Stimulated activated memory B cell treated with anti-CD40 and anti-IgM and Interleukin-4, amounts not matched to agents 10 μg/mL and 1 μg/mL and 100 μg/mL, for 72 hours (primary cell): ENCODE measurements at regions not wholly inside any gene's neighbourhood (a gene's known extent, or its start where the extent isn't known, plus 50 kb on each side); places are given as distances from the start of the nearest gene placed in this dataset.

Source experiments
- ATAC-seq: fragments of 150-1000 bp; cut with Tn5 transposase; 2 replicates; pipeline ENCODE4 v1.10.0; 2021
- H3K27ac Mint-ChIP-seq: one replicate; pipeline ENCODE4 v1.8.0; 2022; ENCODE audit warnings: mild to moderate bottlenecking, mixed read lengths
- H3K27me3 Mint-ChIP-seq: one replicate; pipeline ENCODE4 v1.8.0; 2022; ENCODE audit warnings: mixed read lengths
- H3K36me3 Mint-ChIP-seq: one replicate; pipeline ENCODE4 v1.8.0; 2022; ENCODE audit warnings: mixed read lengths
- H3K4me1 Mint-ChIP-seq: one replicate; pipeline ENCODE4 v1.8.0; 2022; ENCODE audit warnings: mixed read lengths
- H3K4me3 Mint-ChIP-seq: one replicate; pipeline ENCODE4 v1.8.0; 2022; ENCODE audit warnings: mild to moderate bottlenecking, moderate library complexity, mixed read lengths
- H3K9me3 Mint-ChIP-seq: one replicate; pipeline ENCODE4 v1.8.0; 2022; ENCODE audit warnings: mixed read lengths

- no peak for ATAC-seq
- Mint-ChIP-seq H3K9me3 (peaks cover 2% of the 10 kb centered on the region), H3K36me3 (no peaks in the 10 kb centered on the region)
Measured at GRCh38 chr1:76015478-76016103, 59.0 kb upstream of the ST6GALNAC3 start.

DNA sequence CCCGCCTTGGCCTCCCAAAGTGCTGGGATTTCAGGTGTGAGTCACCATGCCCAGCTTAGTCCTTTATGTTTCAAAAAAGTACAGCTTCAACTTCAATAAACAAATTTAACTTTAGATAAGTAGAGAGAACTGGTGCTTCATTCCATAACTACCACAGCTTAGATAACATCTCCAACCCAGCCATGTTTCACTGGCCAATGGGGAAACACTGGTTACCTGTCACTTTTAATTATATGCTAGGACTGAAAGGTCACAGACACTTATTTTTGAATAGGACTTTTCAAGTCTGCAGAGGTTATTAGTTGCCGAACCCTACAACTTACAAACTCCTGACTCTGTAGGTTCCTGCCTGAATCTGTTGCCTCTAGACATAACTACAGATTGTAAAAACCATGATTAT, 56.5 kb upstream of the ST6GALNAC3 start:
- no peaks in the 10 kb centered on the region for H3K36me3 Mint-ChIP-seq
- ATAC-seq: no peak
- peaks cover 2% of the 10 kb centered on the region for H3K9me3 Mint-ChIP-seq
- H3K4me3 Mint-ChIP-seq: no peak overlapping the region
- no peak overlapping the region for H3K27ac Mint-ChIP-seq
- no peaks in the 10 kb centered on the region for H3K4me1 Mint-ChIP-seq
- no peaks in the 10 kb centered on the region for H3K27me3 Mint-ChIP-seq

More at GRCh38 chr1:76015478-76016103, 59.0 kb upstream of the ST6GALNAC3 start:
- no peak overlapping the region for H3K4me3 Mint-ChIP-seq
- no peaks in the 10 kb centered on the region for H3K27me3 Mint-ChIP-seq
- no peaks in the 10 kb centered on the region for H3K4me1 Mint-ChIP-seq
- no peak overlapping the region for H3K27ac Mint-ChIP-seq

- no peaks in the 10 kb centered on the region for H3K36me3 Mint-ChIP-seq
- no peaks in the 10 kb centered on the region for H3K9me3 Mint-ChIP-seq
- peaks cover 4% of the 10 kb centered on the region for H3K27me3 Mint-ChIP-seq
- no peak for ATAC-seq
- H3K4me1 Mint-ChIP-seq: no peaks in the 10 kb centered on the region
- H3K27ac Mint-ChIP-seq: no peak overlapping the region
- H3K4me3 Mint-ChIP-seq: no peak overlapping the region
Measured at GRCh38 chr1:76021846-76022245, 52.7 kb upstream of the ST6GALNAC3 start.

DNA sequence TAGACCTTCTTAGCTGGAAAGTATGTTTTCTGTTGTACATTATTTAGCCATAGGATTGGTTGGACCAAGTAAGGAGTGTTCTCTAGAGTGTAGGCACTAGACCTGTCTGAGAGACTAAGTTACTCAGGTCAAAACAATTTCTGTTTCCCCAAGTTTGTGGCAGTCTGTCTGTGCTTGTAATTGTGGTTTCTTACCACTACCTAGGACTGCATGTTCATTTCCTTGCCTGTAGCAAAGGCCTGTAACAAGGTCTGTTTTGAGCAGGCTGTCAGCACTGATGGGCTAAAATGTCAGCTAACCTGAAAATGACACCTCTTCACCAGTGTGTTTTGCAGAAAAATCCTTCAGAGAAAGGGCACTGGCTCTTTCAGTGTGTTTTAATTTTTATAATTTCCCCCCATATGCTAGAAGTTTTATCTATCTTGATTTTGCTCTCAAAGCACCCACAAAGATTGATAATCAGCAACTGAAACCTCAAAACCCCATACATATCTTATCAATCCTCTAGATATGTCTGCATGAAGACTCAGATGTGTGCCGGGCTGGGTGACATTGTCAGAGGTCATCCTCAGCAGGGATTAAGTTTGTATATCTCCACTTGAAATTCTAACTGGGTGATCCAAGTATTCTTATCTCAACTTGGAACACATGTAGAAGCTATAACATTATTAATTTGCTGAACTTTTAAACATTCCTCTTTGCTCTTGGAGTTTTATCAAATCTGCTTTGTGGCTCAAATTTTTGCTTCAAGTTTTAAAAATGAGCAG, 50.7 kb upstream of the ST6GALNAC3 start:
- Mint-ChIP-seq H3K27ac (no peak overlapping the region), H3K4me1 (no peaks in the 10 kb centered on the region), H3K36me3 (no peaks in the 10 kb centered on the region), H3K9me3 (peaks cover 4% of the 10 kb centered on the region), H3K4me3 (no peak overlapping the region), H3K27me3 (peaks cover 12% of the 10 kb centered on the region)
- ATAC-seq: no peak
